ENCODE measurements at regions not wholly inside any gene's neighbourhood (a gene's known extent, or its start where the extent isn't known, plus 50 kb on each side); places are given as distances from the start of the nearest gene placed in this dataset.
"Not testable (repeated sequence)": the region's sequence is repeated elsewhere in the genome, so short reads cannot be mapped to it uniquely, and the experiment has no call there.

GRCh38 chr11:70894566-70895365 is 357.6 kb downstream of the SHANK2 start:
- DNase-seq (ENCODE audit: low spot score) = no peak

- DNase-seq (ENCODE audit: low spot score) = no peak
Observed at GRCh38 chr11:70895366-70895670, 357.1 kb downstream of the SHANK2 start.

GRCh38 chr11:70897429-70897828 is 354.9 kb downstream of the SHANK2 start:
- DNase-seq (ENCODE audit: low spot score) = no peak

- DNase-seq (ENCODE audit: low spot score) = no peak
Observed at GRCh38 chr11:70899616-70900015, 352.8 kb downstream of the SHANK2 start.

- DNase-seq (ENCODE audit: low spot score) = no peak
Observed at GRCh38 chr11:70900540-70900939, 351.8 kb downstream of the SHANK2 start.

GRCh38 chr11:70901951-70902521 is 350.3 kb downstream of the SHANK2 start:
- no peak for DNase-seq (ENCODE audit: low spot score)

GRCh38 chr11:70903229-70903628 is 349.1 kb downstream of the SHANK2 start:
- DNase-seq (ENCODE audit: low spot score) = not testable (repeated sequence)

- DNase-seq (ENCODE audit: low spot score) = no peak
Observed at GRCh38 chr11:70906101-70906500, 346.3 kb downstream of the SHANK2 start.

GRCh38 chr11:70908223-70908622 is 344.2 kb downstream of the SHANK2 start:
- no peak for DNase-seq (ENCODE audit: low spot score)

- DNase-seq (ENCODE audit: low spot score) = no peak
Observed at GRCh38 chr11:70910835-70911234, 341.5 kb downstream of the SHANK2 start.

DNA sequence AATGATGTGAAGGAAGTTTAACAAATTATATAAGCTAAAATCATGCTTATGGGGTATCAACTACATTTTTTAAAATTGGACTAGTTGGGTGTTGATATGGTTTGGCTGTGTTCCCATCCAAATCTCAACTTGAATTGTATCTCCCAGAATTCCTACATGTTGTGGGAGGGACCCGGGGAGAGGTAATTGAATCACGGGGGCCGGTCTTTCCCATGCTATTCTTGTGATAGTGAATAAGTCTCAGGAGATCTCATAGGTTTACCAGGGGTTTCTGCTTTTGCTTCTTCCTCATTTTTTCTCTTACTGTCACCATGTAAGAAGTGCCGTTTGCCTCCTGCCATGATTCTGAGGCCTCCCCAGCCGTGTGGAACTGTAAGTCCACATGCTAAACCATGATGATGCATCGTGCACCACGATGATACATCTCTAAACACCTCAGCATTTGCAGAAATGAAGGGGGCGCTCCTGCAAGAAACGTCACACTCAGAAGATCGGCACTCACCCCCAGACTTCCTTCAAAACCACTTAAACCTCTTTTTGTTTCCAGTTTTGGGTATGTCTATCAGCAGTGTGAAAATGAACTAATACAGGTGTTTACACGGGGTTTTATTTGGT is 340.0 kb downstream of the SHANK2 start:
- no peak for DNase-seq (ENCODE audit: low spot score)

GRCh38 chr11:70913715-70914231 is 338.6 kb downstream of the SHANK2 start:
- DNase-seq (ENCODE audit: low spot score) = no peak

DNA sequence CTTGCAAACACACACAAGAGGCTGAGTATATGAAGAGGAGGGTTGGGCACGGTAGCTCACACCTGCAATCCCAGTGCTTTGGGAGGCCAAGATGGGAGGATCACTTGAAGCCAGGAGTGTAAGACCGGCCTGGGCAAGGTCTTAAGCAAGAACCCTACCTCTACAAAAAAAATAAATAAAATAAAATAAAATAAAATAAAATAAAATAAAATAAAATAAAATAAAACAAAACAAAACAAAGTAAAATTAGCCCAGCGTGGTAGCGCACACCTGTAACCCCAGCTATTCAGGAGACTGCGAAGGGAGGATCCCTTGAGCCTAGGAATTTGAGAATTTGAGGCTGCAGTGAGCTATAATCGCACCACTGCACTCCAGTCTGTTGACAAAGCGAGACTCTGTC is 337.9 kb downstream of the SHANK2 start:
- DNase-seq (ENCODE audit: low spot score) = no peak

GRCh38 chr11:70915158-70915985 is 337.0 kb downstream of the SHANK2 start:
- DNase-seq (ENCODE audit: low spot score) = no peak

GRCh38 chr11:70916351-70916750 is 336.0 kb downstream of the SHANK2 start:
- no peak for DNase-seq (ENCODE audit: low spot score)

DNA sequence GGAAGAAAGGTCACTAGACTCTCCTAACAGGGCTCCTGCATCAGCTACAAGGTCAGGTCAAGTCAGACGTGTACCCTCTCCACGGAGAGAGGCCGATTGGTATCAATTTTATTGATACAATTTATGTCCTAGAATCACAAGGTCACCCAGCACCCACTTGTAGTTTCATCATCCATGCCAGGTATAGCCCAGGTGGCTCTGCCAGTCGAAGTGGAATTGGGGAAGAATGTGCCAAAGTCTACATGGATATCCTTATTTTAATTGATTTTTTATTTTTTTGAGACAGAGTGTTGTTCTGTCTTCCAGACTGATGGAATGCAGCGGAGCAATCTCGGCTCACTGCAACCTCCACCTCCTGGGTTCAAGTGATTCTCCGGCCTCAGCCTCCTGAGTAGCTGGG is 334.1 kb downstream of the SHANK2 start:
- DNase-seq (ENCODE audit: low spot score) = no peak

DNA sequence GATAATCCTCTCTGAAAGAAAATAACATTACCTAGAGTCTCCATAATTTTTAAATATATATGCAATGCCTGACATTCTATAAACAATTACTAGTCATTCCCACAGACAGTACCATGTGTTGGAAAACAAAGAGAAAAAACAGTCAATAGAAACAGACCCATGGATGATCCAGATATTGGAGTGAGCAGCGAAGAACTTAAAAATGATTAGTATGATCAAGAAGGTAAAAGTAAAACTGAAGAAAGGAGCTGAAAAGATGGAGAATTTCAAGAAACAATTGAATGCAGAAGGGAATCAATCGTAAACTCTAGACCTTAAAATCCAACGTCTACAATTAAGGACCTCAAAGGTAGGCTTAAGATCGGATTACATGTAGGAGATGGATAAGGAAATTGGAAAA is 330.6 kb downstream of the SHANK2 start:
- DNase-seq (ENCODE audit: low spot score) = no peak

DNA sequence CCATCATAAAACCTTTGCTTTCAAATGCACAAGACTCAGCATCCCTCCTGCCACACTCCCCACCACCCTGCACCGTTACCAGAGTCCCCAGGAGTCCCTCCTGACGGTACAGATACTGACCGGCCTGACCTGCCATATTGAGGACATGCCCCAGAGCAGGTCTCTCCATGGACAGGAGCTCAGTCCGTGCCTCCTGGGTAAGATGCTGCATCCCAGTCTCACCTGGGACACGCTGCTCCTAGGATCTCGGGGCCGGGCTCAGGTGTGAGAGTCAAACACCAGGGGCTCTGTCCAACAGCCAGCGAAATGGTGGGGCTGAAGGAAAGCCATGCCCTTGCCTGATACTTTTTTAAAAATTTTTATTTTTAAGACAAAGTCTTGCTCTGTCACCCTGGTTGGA is 328.3 kb downstream of the SHANK2 start:
- no peak for DNase-seq (ENCODE audit: low spot score)

GRCh38 chr11:70925238-70925637 is 327.1 kb downstream of the SHANK2 start:
- DNase-seq (ENCODE audit: low spot score) = no peak

DNA sequence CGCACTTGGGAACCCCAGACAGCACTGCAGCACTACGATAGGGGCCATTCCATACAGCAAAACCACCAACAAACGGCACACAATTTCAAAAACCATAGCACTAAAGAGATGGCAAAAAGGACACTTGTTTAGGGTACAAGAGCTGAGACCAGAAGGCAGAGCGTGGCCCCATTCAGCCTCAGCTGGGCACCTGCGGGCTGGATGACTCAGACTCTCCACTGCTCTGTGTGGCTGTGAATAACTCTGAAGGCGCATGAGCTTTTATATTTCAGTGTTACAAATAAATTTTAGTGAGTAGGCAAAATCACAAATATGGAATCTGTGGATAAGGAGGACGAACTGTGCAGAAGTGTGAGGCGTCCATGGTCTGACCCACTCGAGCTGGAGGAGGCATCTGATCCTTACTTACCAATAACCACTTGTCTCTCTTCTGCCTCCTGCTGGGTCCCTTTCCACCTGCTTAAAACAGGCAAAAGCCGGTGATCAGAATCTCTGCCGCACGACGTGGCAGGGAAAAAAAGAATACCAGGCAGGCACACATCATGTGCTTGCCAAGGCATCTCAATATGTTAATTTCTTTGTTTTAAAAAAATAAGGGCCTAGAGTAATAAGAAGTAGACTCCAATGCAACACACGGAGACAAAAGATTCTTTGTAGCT is 325.7 kb downstream of the SHANK2 start:
- DNase-seq (ENCODE audit: low spot score) = no peak

GRCh38 chr11:70928854-70929598 is 323.4 kb downstream of the SHANK2 start:
- DNase-seq (ENCODE audit: low spot score) = no peak

All from LoVo (cell line).